Skeletal muscle tissue (tissue), 3 donors: ENCODE measurements at regions not wholly inside any gene's neighbourhood (a gene's known extent, or its start where the extent isn't known, plus 50 kb on each side); places are given as distances from the start of the nearest gene placed in this dataset.

Experiments
- H3K27ac ChIP-seq: one replicate; pipeline ENCODE4 v1.7.0; 2013; ENCODE audit warnings: mild to moderate bottlenecking, low read depth, low read length, inconsistent platforms
- H3K27me3 ChIP-seq, 3 donors: one replicate each; pipeline ENCODE4 v1.7.0; 2013; ENCODE audit warnings: low read length in 3 of 3; ENCODE audit not compliant: control insufficient read depth in 3 of 3, insufficient read depth in 3 of 3
- H3K36me3 ChIP-seq, 3 donors: one replicate each; pipeline ENCODE4 v1.7.0; 2013; ENCODE audit warnings: low read length in 3 of 3; ENCODE audit not compliant: control insufficient read depth in 3 of 3, insufficient read depth in 3 of 3
- H3K4me1 ChIP-seq, 3 donors: one replicate each; pipeline ENCODE4 v1.7.0; 2013; ENCODE audit warnings: low read length in 3 of 3, mild to moderate bottlenecking in 3 of 3; ENCODE audit not compliant: control insufficient read depth in 3 of 3, insufficient read depth in 3 of 3
- H3K4me3 ChIP-seq, 3 donors: one replicate each; pipeline ENCODE4 v1.7.0; 2013; ENCODE audit warnings: low read length in 3 of 3
- H3K9ac ChIP-seq, 3 donors: one replicate each; pipeline ENCODE4 v1.7.0; 2013; ENCODE audit warnings: low read length in 3 of 3, mild to moderate bottlenecking in 3 of 3, moderate library complexity in 2 of 3, low read depth in 1 of 3
- H3K9me3 ChIP-seq, 3 donors: one replicate each; pipeline ENCODE4 v1.7.0; 2013; ENCODE audit warnings: low read length in 3 of 3; ENCODE audit not compliant: control insufficient read depth in 3 of 3
- donor health status: Osteomylitis.

DNA sequence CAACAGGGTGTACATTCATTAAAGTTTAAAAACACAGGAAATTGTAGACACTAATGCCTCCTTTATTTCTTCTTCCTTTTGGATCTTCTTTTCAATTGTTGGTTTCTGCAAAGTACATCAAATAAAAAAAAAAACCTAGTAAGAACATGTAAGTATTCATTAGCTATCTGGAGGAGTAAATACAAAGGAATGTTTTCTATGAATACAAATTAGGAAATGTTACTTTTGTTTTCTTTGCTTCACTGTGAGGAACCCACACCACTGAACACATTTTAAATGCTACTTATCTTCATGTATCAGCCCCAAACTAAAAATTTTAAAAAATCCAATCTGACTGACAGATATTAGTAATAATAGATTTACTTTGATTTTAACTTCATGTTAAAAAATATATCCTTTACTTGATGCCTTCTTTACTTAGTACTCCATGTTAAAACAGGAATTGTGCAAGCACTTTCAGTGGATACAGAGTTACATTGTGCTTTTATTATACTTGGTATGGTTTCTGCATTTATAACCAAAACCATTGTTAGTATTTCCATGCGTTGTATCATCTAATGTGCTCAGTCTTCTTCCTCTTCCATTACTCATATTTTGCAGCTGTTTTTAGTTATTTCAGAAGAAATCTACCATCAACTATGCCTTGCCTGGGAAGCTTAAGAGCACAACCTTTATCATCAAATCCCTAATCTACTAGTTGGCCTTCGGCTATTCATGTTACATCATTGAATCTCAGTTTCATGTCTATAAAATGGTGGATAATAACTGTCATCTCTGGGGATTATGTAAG lies 236.9 kb upstream of the DPYD start:
- Histone ChIP-seq H3K4me3 (no peak overlapping the region), H3K4me1 (no peaks in the 10 kb centered on the region), H3K9ac (no peak overlapping the region), H3K27ac (no peak overlapping the region), H3K36me3 (no peaks in the 10 kb centered on the region), H3K27me3 (no peaks in the 10 kb centered on the region), H3K9me3 (peaks cover 0 to 4% (median 0%) of the 10 kb centered on the region in 3 donors)

- no peaks in the 10 kb centered on the region for H3K4me1 ChIP-seq
These were observed 226.4 kb upstream of the DPYD start for GRCh38 chr1:98147280-98147679.

DNA sequence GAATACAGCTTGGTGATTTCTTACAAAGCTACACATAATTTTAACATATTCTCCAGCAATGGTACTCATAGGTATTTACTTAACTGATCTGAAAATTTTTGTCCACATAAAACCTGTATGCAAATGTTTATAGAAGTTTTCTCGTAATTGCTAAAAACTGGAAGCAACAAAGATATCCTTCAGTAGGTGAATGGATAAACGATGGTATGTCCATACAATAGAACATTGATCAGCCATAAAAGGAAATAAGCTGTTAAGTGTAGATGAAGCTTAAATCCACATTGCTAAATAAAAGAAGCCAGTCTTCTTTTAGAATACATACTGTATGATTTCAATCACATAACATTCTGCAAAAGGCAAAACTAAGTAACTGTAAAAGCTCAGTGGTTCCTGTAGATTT lies 224.8 kb upstream of the DPYD start:
- no peaks in the 10 kb centered on the region for H3K9me3 ChIP-seq
- H3K4me1 ChIP-seq = no peaks in the 10 kb centered on the region
- no peaks in the 10 kb centered on the region for H3K36me3 ChIP-seq
- H3K4me3 ChIP-seq = no peak overlapping the region
- no peak overlapping the region for H3K9ac ChIP-seq
- no peaks in the 10 kb centered on the region for H3K27me3 ChIP-seq
- no peak overlapping the region for H3K27ac ChIP-seq

More at GRCh38 chr1:98147280-98147679, 226.4 kb upstream of the DPYD start:
- H3K9me3 ChIP-seq = peaks cover 0 to 3% (median 0%) of the 10 kb centered on the region in 3 donors
- no peaks in the 10 kb centered on the region for H3K36me3 ChIP-seq
- no peak overlapping the region for H3K4me3 ChIP-seq
- H3K27ac ChIP-seq = no peak overlapping the region
- H3K9ac ChIP-seq = no peak overlapping the region
- H3K27me3 ChIP-seq = no peaks in the 10 kb centered on the region

DNA sequence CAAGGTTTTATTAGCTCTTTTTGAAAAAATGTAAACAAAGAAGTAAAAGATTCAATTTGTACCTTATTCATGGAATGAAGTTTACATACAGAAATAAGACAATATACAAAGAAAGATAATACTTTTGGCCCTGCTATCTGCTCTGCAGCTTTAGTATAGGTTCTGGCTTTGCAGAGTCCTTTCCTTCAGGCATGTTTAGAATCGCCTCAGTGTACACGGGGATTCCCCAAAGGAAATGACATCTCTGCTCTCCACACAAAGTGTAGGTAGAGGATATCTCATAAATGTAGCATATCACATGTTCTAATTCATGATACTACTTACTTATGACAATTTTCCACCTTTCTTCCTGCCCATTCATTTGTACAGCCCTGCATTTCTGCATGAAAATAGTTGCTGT lies 222.6 kb upstream of the DPYD start:
- Histone ChIP-seq H3K9me3 (no peaks in the 10 kb centered on the region), H3K27ac (no peak overlapping the region), H3K9ac (no peak overlapping the region), H3K4me1 (no peaks in the 10 kb centered on the region), H3K36me3 (no peaks in the 10 kb centered on the region), H3K27me3 (no peaks in the 10 kb centered on the region), H3K4me3 (no peak overlapping the region)

DNA sequence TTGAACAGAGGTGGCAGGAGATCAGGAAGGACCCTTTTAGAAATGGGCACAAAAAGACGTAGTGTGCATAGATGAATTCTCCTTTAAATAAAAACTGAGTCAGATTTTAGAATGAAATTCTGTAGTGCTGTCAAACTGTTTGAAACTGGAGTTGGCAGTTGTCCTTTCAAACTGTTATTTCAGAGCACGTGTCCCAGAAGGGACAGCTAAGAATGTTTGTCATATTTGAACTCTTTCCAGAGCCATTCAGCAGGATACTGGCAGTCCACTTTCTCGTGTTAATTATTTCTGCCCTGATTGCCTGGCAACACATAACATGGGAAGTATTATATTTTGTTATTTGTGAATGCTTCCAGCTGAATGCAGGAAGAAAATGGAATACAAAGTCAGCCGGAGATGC lies 212.3 kb upstream of the DPYD start:
- H3K27me3 ChIP-seq = no peaks in the 10 kb centered on the region
- H3K4me1 ChIP-seq = no peaks in the 10 kb centered on the region
- no peaks in the 10 kb centered on the region for H3K9me3 ChIP-seq
- no peak overlapping the region for H3K4me3 ChIP-seq
- H3K9ac ChIP-seq = no peak overlapping the region
- H3K27ac ChIP-seq = no peak overlapping the region
- H3K36me3 ChIP-seq = no peaks in the 10 kb centered on the region

- H3K9ac ChIP-seq = no peak overlapping the region
- H3K4me3 ChIP-seq = no peak overlapping the region
- H3K36me3 ChIP-seq = no peaks in the 10 kb centered on the region
- no peaks in the 10 kb centered on the region for H3K27me3 ChIP-seq
- H3K27ac ChIP-seq = no peak overlapping the region
- no peaks in the 10 kb centered on the region for H3K4me1 ChIP-seq
- H3K9me3 ChIP-seq = no peaks in the 10 kb centered on the region
These were observed 209.6 kb upstream of the DPYD start for GRCh38 chr1:98130408-98130807.

- no peak overlapping the region for H3K27ac ChIP-seq
- H3K4me3 ChIP-seq = no peak overlapping the region
- H3K36me3 ChIP-seq = no peaks in the 10 kb centered on the region
These were observed 208.7 kb upstream of the DPYD start for GRCh38 chr1:98129491-98129890.

DNA sequence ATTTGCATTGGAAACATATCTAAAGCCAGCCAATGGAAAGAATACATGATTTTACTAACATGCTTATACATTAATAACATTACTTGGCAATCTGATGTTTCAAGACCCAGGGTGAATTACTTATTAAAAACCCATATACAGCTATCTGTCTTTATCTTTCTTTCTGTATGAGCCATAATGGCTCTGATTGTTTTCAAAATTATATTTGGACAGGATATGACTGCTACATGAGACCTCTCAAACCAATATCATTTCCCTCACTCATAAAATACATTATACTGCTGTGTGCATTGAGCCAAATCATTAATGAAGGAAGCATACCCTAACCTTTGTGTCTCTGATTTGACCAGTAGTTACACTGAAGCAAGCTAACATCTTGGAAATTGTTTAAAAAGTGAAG lies 205.9 kb upstream of the DPYD start:
- H3K4me3 ChIP-seq = no peak overlapping the region
- no peaks in the 10 kb centered on the region for H3K36me3 ChIP-seq
- no peak overlapping the region for H3K9ac ChIP-seq
- no peaks in the 10 kb centered on the region for H3K27me3 ChIP-seq
- no peaks in the 10 kb centered on the region for H3K4me1 ChIP-seq
- H3K27ac ChIP-seq = no peak overlapping the region
- no peaks in the 10 kb centered on the region for H3K9me3 ChIP-seq

More at GRCh38 chr1:98129491-98129890, 208.7 kb upstream of the DPYD start:
- no peaks in the 10 kb centered on the region for H3K4me1 ChIP-seq
- H3K9me3 ChIP-seq = no peaks in the 10 kb centered on the region
- H3K27me3 ChIP-seq = no peaks in the 10 kb centered on the region
- H3K9ac ChIP-seq = no peak overlapping the region

DNA sequence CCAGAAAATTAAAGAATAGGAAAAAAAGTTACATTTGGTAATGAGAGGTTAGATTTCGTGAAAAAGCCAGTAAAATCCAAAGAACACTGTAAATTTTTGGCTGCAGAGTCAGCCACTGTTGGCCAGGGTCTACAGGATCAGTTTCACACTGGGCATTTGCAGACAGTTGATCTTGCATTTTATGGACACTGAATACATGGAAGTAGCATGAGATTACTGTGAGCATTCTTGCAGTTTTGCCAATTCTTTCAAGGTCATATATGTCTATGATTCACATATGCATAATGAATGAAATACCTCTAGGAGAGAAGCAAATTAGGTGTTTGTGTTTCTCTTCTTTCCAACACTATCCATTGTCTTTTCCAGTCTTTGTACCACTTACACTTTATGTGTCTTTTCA lies 200.8 kb upstream of the DPYD start:
- no peak overlapping the region for H3K9ac ChIP-seq
- H3K27ac ChIP-seq = no peak overlapping the region
- no peak overlapping the region for H3K4me3 ChIP-seq
- no peaks in the 10 kb centered on the region for H3K4me1 ChIP-seq
- H3K27me3 ChIP-seq = no peaks in the 10 kb centered on the region
- no peaks in the 10 kb centered on the region for H3K9me3 ChIP-seq
- H3K36me3 ChIP-seq = no peaks in the 10 kb centered on the region

- no peaks in the 10 kb centered on the region for H3K36me3 ChIP-seq
- H3K9ac ChIP-seq = no peak overlapping the region
- no peaks in the 10 kb centered on the region for H3K27me3 ChIP-seq
- no peaks in the 10 kb centered on the region for H3K4me1 ChIP-seq
- no peaks in the 10 kb centered on the region for H3K9me3 ChIP-seq
- H3K27ac ChIP-seq = no peak overlapping the region
- H3K4me3 ChIP-seq = no peak overlapping the region
These were observed 199.0 kb upstream of the DPYD start for GRCh38 chr1:98119796-98120195.
